Testis (tissue), 2 donors: ENCODE measurements at regions not wholly inside any gene's neighbourhood (a gene's known extent, or its start where the extent isn't known, plus 50 kb on each side); places are given as distances from the start of the nearest gene placed in this dataset.

Source experiments
- POLR2A ChIP-seq: fragments of 450-650 bp; IDR thresholded peaks from one replicate; pipeline ENCODE4 v1.6.1; 2017; ENCODE audit warnings: antibody characterized with exemption, mild to moderate bottlenecking, moderate library complexity
- TF ChIP-seq, protein P1 (sequence below), 3 experiments: fragments of 450-650 bp in 2 of 3; fragments of 200-600 bp in 1 of 3; sonication (generic) in 1 of 3; IDR thresholded peaks; one replicate each; pipeline ENCODE4 v1.5.1; 2016 to 2019; ENCODE audit warnings: antibody characterized with exemption in 3 of 3, mild to moderate bottlenecking in 2 of 3, moderate library complexity in 1 of 3

DNA sequence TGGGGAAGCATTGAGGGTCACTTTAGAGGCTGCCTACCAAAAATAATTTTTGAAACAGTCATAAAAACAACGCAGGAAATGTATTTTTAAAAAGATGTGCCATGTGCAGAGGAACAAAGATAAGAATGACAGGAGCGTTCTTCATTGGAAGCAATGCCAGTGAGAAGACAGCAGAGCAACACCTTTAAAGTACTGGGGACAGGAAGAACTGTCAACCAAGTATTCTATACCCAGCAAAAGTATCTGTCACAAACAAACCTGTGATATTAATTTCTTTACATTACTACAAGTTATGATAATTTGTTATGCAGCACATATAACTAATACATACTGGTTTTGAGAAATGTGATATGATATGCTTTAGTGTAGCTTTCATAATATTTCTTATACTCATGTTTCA lies 675.6 kb downstream of the IRX1 start:
- TF ChIP-seq, protein P1, sequence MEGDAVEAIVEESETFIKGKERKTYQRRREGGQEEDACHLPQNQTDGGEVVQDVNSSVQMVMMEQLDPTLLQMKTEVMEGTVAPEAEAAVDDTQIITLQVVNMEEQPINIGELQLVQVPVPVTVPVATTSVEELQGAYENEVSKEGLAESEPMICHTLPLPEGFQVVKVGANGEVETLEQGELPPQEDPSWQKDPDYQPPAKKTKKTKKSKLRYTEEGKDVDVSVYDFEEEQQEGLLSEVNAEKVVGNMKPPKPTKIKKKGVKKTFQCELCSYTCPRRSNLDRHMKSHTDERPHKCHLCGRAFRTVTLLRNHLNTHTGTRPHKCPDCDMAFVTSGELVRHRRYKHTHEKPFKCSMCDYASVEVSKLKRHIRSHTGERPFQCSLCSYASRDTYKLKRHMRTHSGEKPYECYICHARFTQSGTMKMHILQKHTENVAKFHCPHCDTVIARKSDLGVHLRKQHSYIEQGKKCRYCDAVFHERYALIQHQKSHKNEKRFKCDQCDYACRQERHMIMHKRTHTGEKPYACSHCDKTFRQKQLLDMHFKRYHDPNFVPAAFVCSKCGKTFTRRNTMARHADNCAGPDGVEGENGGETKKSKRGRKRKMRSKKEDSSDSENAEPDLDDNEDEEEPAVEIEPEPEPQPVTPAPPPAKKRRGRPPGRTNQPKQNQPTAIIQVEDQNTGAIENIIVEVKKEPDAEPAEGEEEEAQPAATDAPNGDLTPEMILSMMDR (IDR thresholded peaks at IDR 0.05): no peak
- TF ChIP-seq POLR2A: no peak
